Keratinocyte (primary cell): ENCODE measurements at regions not wholly inside any gene's neighbourhood (a gene's known extent, or its start where the extent isn't known, plus 50 kb on each side); places are given as distances from the start of the nearest gene placed in this dataset.

Experiments used
- EZH2 ChIP-seq: IDR thresholded peaks from one replicate; pipeline ENCODE4 v1.6.1; 2012; ENCODE audit warnings: inconsistent platforms, mild to moderate bottlenecking, low read length, moderate library complexity
- TF ChIP-seq, protein P1 (sequence below), 3 experiments: IDR thresholded peaks in 1 of 3; conservative IDR thresholded peaks in 1 of 3; optimal IDR thresholded peaks in 1 of 3; 2 replicates in 2 of 3; 3 replicates in 1 of 3; pipeline versions ENCODE3 to v1.5.1; 2011; ENCODE audit warnings: low read length in 3 of 3, mild to moderate bottlenecking in 3 of 3, moderate library complexity in 2 of 3, control low read depth in 1 of 3, inconsistent platforms in 1 of 3; ENCODE audit not compliant: insufficient read depth in 2 of 3; ENCODE audit errors: extremely low read depth in 1 of 3

DNA sequence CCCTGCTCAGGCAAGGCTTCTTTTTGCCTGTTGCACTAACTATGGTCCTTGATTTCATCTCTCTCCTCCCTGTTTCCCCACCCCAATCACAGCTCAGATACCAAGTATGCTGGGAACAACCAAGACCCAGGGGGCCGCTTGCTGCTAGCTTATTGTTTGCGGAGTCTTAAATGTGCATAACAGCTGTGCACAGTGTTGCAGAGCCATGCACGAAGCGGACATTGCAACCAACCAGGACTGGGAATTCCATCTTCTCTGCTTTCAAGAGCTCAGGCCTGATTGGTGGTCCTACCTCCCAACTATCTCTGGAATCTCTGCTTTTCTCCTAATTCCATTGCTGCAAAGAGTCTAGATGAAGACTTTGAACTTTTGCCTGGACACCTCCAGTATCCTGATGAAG is 281.3 kb upstream of the TNRC6C start:
- TF ChIP-seq, protein P1, sequence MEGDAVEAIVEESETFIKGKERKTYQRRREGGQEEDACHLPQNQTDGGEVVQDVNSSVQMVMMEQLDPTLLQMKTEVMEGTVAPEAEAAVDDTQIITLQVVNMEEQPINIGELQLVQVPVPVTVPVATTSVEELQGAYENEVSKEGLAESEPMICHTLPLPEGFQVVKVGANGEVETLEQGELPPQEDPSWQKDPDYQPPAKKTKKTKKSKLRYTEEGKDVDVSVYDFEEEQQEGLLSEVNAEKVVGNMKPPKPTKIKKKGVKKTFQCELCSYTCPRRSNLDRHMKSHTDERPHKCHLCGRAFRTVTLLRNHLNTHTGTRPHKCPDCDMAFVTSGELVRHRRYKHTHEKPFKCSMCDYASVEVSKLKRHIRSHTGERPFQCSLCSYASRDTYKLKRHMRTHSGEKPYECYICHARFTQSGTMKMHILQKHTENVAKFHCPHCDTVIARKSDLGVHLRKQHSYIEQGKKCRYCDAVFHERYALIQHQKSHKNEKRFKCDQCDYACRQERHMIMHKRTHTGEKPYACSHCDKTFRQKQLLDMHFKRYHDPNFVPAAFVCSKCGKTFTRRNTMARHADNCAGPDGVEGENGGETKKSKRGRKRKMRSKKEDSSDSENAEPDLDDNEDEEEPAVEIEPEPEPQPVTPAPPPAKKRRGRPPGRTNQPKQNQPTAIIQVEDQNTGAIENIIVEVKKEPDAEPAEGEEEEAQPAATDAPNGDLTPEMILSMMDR (optimal IDR thresholded peaks at IDR 0.05 in 1 of 3, IDR thresholded peaks at IDR 0.05 in 1 of 3, conservative IDR thresholded peaks at IDR 0.05 in 1 of 3; ENCODE audit: extremely low read depth in 1 of 3, insufficient read depth in 2 of 3, low read length in 3 of 3): no peak
- no peak for TF ChIP-seq EZH2
